GM23248 (cell line): ENCODE measurements at regions not wholly inside any gene's neighbourhood (a gene's known extent, or its start where the extent isn't known, plus 50 kb on each side); places are given as distances from the start of the nearest gene placed in this dataset.

Experiments used
- DNase-seq: peaks from one replicate; pipeline ENCODE4 v3.0.0-alpha.2; 2015
- H2AFZ ChIP-seq: fragments of 200-600 bp; sonication (generic); 2 replicates; pipeline ENCODE4 v1.6.1; 2016; ENCODE audit warnings: antibody characterized with exemption
- H3F3A ChIP-seq: fragments of 200-600 bp; sonication (generic); 2 replicates; pipeline ENCODE4 v1.6.1; 2016; ENCODE audit warnings: mild to moderate bottlenecking, antibody characterized with exemption, mixed run types; ENCODE audit not compliant: insufficient read depth
- H3K27ac ChIP-seq: fragments of 200-600 bp; sonication (generic); 2 replicates; pipeline ENCODE4 v1.5.1; 2016; ENCODE audit warnings: mild to moderate bottlenecking
- H3K27me3 ChIP-seq: fragments of 200-600 bp; sonication (generic); replicated peaks from 2 replicates; pipeline ENCODE4 v1.6.1; 2016; ENCODE audit warnings: mild to moderate bottlenecking; ENCODE audit not compliant: insufficient read depth
- H3K36me3 ChIP-seq: fragments of 200-600 bp; sonication (generic); 2 replicates; pipeline ENCODE4 v1.6.1; 2016; ENCODE audit warnings: low read depth, mild to moderate bottlenecking
- H3K4me1 ChIP-seq: fragments of 200-600 bp; sonication (generic); 2 replicates; pipeline ENCODE4 v1.6.1; 2016; ENCODE audit warnings: mild to moderate bottlenecking; ENCODE audit not compliant: insufficient read depth
- H3K4me2 ChIP-seq: fragments of 200-600 bp; sonication (generic); one replicate; pipeline ENCODE4 v1.6.1; 2016; ENCODE audit warnings: mild to moderate bottlenecking; ENCODE audit not compliant: unreplicated experiment
- H3K4me3 ChIP-seq: fragments of 200-600 bp; sonication (generic); 2 replicates; pipeline ENCODE4 v1.5.1; 2016; ENCODE audit warnings: mild to moderate bottlenecking
- H3K79me2 ChIP-seq: fragments of 200-600 bp; sonication (generic); 2 replicates; pipeline ENCODE4 v1.6.1; 2016; ENCODE audit warnings: mild to moderate bottlenecking; ENCODE audit not compliant: insufficient read depth
- H3K9ac ChIP-seq: fragments of 200-600 bp; sonication (generic); 2 replicates; pipeline ENCODE4 v1.6.1; 2016; ENCODE audit warnings: mild to moderate bottlenecking
- H3K9me2 ChIP-seq: fragments of 200-600 bp; sonication (generic); 2 replicates; pipeline ENCODE4 v1.6.1; 2016; ENCODE audit warnings: mixed run types, mild to moderate bottlenecking, moderate library complexity; ENCODE audit not compliant: insufficient read depth
- H3K9me3 ChIP-seq: fragments of 200-600 bp; sonication (generic); one replicate; pipeline ENCODE4 v1.6.1; 2017; ENCODE audit warnings: low read depth
- H4K20me1 ChIP-seq: fragments of 200-600 bp; sonication (generic); 2 replicates; pipeline ENCODE4 v1.6.0; 2016; ENCODE audit not compliant: insufficient read depth
- EZH2 ChIP-seq: fragments of 200-600 bp; sonication (generic); IDR thresholded peaks from 2 replicates; pipeline ENCODE4 v1.6.1; 2018; ENCODE audit warnings: antibody characterized with exemption, mild to moderate bottlenecking; ENCODE audit not compliant: insufficient read depth, poor library complexity, severe bottlenecking
- EZH2phosphoT487 ChIP-seq: fragments of 200-600 bp; sonication (generic); IDR thresholded peaks from 2 replicates; pipeline ENCODE4 v1.6.1; 2018; ENCODE audit warnings: antibody characterized with exemption, moderate library complexity, mild to moderate bottlenecking, low read depth; ENCODE audit not compliant: insufficient read depth
- WGBS, 2 experiments: methylation state at CpG; one replicate each; pipeline ENCODE4 v1.1.6; 2015 to 2017; ENCODE audit warnings: low lambda C conversion rate in 2 of 2, low coverage in 1 of 2; ENCODE audit errors: missing lambda C conversion rate in 2 of 2; 5-methylcytosine and 5-hydroxymethylcytosine counted together
- in situ Hi-C: fragments of 300-500 bp; cut with MboI; formaldehyde crosslinking; loops from 2 replicates; pipeline ENCODE4 v1.15.0; 2020

GRCh38 chr5:82599030-82599429 is 320.9 kb upstream of the RPS23 start:
- H3K4me1 ChIP-seq, result no peaks in the 10 kb centered on the region
- TF ChIP-seq EZH2phosphoT487, result no peak
- no peak for TF ChIP-seq EZH2
- H3K9ac ChIP-seq, result no peak overlapping the region
- DNase-seq, result no peak
- in situ Hi-C loops, result no loop called here
- no peaks in the 10 kb centered on the region for H3K79me2 ChIP-seq
- no peaks in the 10 kb centered on the region for H4K20me1 ChIP-seq
- H2AFZ ChIP-seq, result no peak overlapping the region
- WGBS, 2 experiments, result 71 to 84% methylated on average over 1 of the region's 1 CpG
- H3K27ac ChIP-seq, result no peak overlapping the region
- no peaks in the 10 kb centered on the region for H3K36me3 ChIP-seq
- H3K4me2 ChIP-seq, result no peak overlapping the region
- H3K4me3 ChIP-seq, result no peak overlapping the region
- no peaks in the 10 kb centered on the region for H3F3A ChIP-seq
- no peaks in the 10 kb centered on the region for H3K9me3 ChIP-seq
- peaks cover 23% of the 10 kb centered on the region for H3K27me3 ChIP-seq
- H3K9me2 ChIP-seq, result no peaks in the 10 kb centered on the region

GRCh38 chr5:82597437-82597836 is 319.3 kb upstream of the RPS23 start:
- DNase-seq, result no peak
- Histone ChIP-seq H3K9ac (no peak overlapping the region), H3K4me2 (no peak overlapping the region), H2AFZ (no peak overlapping the region), H3K79me2 (no peaks in the 10 kb centered on the region), H3K27ac (no peak overlapping the region), H3F3A (no peaks in the 10 kb centered on the region), H3K9me3 (no peaks in the 10 kb centered on the region), H3K4me1 (no peaks in the 10 kb centered on the region; the same call in 1 of the 2 replicates), H3K27me3 (peaks cover 9% of the 10 kb centered on the region; the same call in 1 of the 2 replicates), H3K4me3 (no peak overlapping the region), H3K36me3 (no peaks in the 10 kb centered on the region), H4K20me1 (no peaks in the 10 kb centered on the region), H3K9me2 (no peaks in the 10 kb centered on the region)
- in situ Hi-C loops, result no loop called here
- no peak for TF ChIP-seq EZH2
- TF ChIP-seq EZH2phosphoT487, result no peak

GRCh38 chr5:82596451-82596850 is 318.3 kb upstream of the RPS23 start:
- Histone ChIP-seq H3K36me3 (no peaks in the 10 kb centered on the region), H3K9ac (no peak overlapping the region), H3K27me3 (peaks cover 8% of the 10 kb centered on the region; the same call in 1 of the 2 replicates), H3K27ac (no peak overlapping the region), H3K4me3 (no peak overlapping the region), H3K9me3 (no peaks in the 10 kb centered on the region), H2AFZ (no peak overlapping the region), H3K79me2 (no peaks in the 10 kb centered on the region), H4K20me1 (no peaks in the 10 kb centered on the region), H3F3A (no peaks in the 10 kb centered on the region), H3K4me2 (no peak overlapping the region), H3K4me1 (no peaks in the 10 kb centered on the region; the same call in 1 of the 2 replicates), H3K9me2 (no peaks in the 10 kb centered on the region)
- TF ChIP-seq EZH2 (no peak), EZH2phosphoT487 (no peak)
- in situ Hi-C loops, result no loop called here
- no peak for DNase-seq
- 65 to 66% methylated on average over 5 of the region's 5 CpGs for WGBS, 2 experiments

DNA sequence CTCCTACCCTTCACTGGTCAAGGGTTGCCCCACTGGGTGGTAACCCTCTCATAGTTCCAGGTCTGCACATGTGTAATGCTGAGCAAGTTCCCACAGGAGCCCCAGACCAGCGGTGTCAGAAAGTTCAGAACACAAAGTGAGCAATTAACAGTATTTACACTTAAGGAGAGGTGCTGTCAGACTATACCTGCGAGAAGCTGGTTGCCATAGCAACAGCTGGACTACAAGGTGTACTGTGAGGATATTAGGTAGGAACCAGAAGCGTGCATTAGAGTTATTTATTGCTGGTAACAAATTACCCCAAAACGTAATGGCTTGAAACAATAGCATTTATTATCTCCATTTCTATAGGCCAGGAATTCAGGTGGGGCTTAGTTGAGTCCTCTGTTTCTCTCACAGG is 317.0 kb upstream of the RPS23 start:
- Histone ChIP-seq H3K27me3 (peaks cover 8% of the 10 kb centered on the region; the same call in 1 of the 2 replicates), H4K20me1 (no peaks in the 10 kb centered on the region), H3K9ac (no peak overlapping the region), H3K36me3 (no peaks in the 10 kb centered on the region), H3K27ac (no peak overlapping the region), H3K79me2 (no peaks in the 10 kb centered on the region), H3K4me3 (no peak overlapping the region), H3F3A (no peaks in the 10 kb centered on the region), H3K9me2 (no peaks in the 10 kb centered on the region), H3K4me1 (no peaks in the 10 kb centered on the region; the same call in 1 of the 2 replicates), H3K4me2 (no peak overlapping the region), H3K9me3 (no peaks in the 10 kb centered on the region), H2AFZ (no peak overlapping the region)
- DNase-seq, result no peak
- 50 to 52% methylated on average over 4 of the region's 4 CpGs for WGBS, 2 experiments
- no peak for TF ChIP-seq EZH2phosphoT487
- no peak for TF ChIP-seq EZH2
- in situ Hi-C loops, result no loop called here

DNA sequence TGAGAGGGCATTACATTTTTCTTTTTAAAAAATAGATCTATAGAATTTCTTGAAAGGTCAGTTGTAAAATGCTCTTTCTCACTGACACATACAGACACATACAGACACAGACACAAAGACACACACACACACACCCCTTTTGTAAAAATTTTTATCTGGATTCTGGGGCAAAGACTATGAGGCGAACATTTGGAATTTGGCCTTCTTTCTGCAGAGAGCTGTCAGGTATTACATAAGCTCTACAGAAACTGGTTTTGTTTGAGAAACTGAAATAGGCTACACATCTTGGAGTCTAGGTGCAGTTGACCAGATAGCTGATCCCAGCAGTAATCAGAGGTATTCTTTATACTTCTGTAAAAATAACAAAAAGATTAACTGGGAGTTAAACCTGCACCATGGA is 315.9 kb upstream of the RPS23 start:
- Histone ChIP-seq H4K20me1 (no peaks in the 10 kb centered on the region), H3K4me3 (no peak overlapping the region), H3K9me2 (no peaks in the 10 kb centered on the region), H3K9ac (no peak overlapping the region), H3K27ac (no peak overlapping the region), H3K36me3 (no peaks in the 10 kb centered on the region), H3K79me2 (no peaks in the 10 kb centered on the region), H3K4me1 (no peaks in the 10 kb centered on the region; the same call in 1 of the 2 replicates), H3K4me2 (no peak overlapping the region), H3K9me3 (no peaks in the 10 kb centered on the region), H3F3A (no peaks in the 10 kb centered on the region), H3K27me3 (peaks cover 2% of the 10 kb centered on the region; the same call in 1 of the 2 replicates), H2AFZ (no peak overlapping the region)
- peak; percentile 32 for DNase-seq
- TF ChIP-seq EZH2 (no peak), EZH2phosphoT487 (no peak)
- in situ Hi-C loops, result no loop called here
- 39 to 50% methylated on average over 1 of the region's 1 CpG for WGBS, 2 experiments
